ENCODE measurements at regions not wholly inside any gene's neighbourhood (a gene's known extent, or its start where the extent isn't known, plus 50 kb on each side); places are given as distances from the start of the nearest gene placed in this dataset.

GRCh38 chr5:6859023-6859422 lies 145.8 kb downstream of the TENT4A start:
- H2BK20ac ChIP-seq (ENCODE audit: low read depth, low read length): no peak overlapping the region
- no peak overlapping the region for H4K91ac ChIP-seq (ENCODE audit: insufficient read depth, low read depth, low read length)
- no peak overlapping the region for H4K8ac ChIP-seq (ENCODE audit: low read depth in 2 of 2, low read length in 2 of 2)
- no peak overlapping the region for H3K9ac ChIP-seq (ENCODE audit: low read depth, low read length)
- H3K14ac ChIP-seq (replicated peaks; ENCODE audit: low read depth, low read length): no peak overlapping the region
- no peak overlapping the region for H3K4me2 ChIP-seq (ENCODE audit: low read depth, low read length)
- H3K4me3 ChIP-seq (ENCODE audit: insufficient read depth, low read depth, low read length): no peak overlapping the region
- ChIA-PET POLR2A (ENCODE audit: unreplicated experiment) (no interaction called here), CTCF (no interaction called here)
- no peak overlapping the region for H2AFZ ChIP-seq (replicated peaks; ENCODE audit: low read length, poor library complexity)
- no peak overlapping the region for H2BK15ac ChIP-seq (ENCODE audit: low read depth, low read length)
- no peak overlapping the region for H2BK120ac ChIP-seq (ENCODE audit: low read depth, low read length)
- DNase-seq (no peak), ATAC-seq (ENCODE audit: low read depth) (no peak)
- no peak overlapping the region for H3K27ac ChIP-seq (ENCODE audit: insufficient read depth, low read length)
- dilution Hi-C loops (cut with HindIII; ENCODE audit: low sequenced_read_pairs, unreplicated experiment) (no loop called here), intact Hi-C loops (cut with micrococcal nuclease) (no loop called here), in situ Hi-C loops (cut with MboI; ENCODE audit: low sequenced_read_pairs) (no loop called here)
- WGBS, 2 experiments (ENCODE audit: extremely low coverage in 2 of 2, insufficient read length in 1 of 2): 82% methylated on average over 9 of the region's 11 CpGs; no CpG with 5 or more reads in 1 of the 2 experiments
- H4K20me1 ChIP-seq (ENCODE audit: insufficient read depth, low read length): no peaks in the 10 kb centered on the region
- no TSS peak for BruUV-seq (replicated peaks)
- no peaks in the 10 kb centered on the region for H3K9me1 ChIP-seq (ENCODE audit: insufficient read depth, low read length)
- H3K18ac ChIP-seq (ENCODE audit: low read depth, low read length): no peak overlapping the region
- no peaks in the 10 kb centered on the region for H3K36me3 ChIP-seq (ENCODE audit: control insufficient read depth, insufficient read depth, low read length)
- H3K79me1 ChIP-seq (ENCODE audit: low read depth in 1 of 2, low read length in 2 of 2): no peaks in the 10 kb centered on the region
- peaks cover 20% of the 10 kb centered on the region for H3K9me3 ChIP-seq (ENCODE audit: control insufficient read depth, insufficient read depth, low read length)
- H3K56ac ChIP-seq (ENCODE audit: extremely low read depth, insufficient read depth, low read length): no peak overlapping the region
- H2BK5ac ChIP-seq (ENCODE audit: low read depth, low read length, poor library complexity, severe bottlenecking): no peak overlapping the region
- no peak overlapping the region for H3K4ac ChIP-seq (ENCODE audit: low read depth, low read length)
- no peak overlapping the region for H3K23ac ChIP-seq (ENCODE audit: low read depth, low read length)
- no peaks in the 10 kb centered on the region for H3K4me1 ChIP-seq (ENCODE audit: control insufficient read depth, insufficient read depth, low read length)
- H2AK9ac ChIP-seq (replicated peaks; ENCODE audit: low read depth, low read length, poor library complexity): no peak overlapping the region
- no peak for TF ChIP-seq RCOR1 (IDR thresholded peaks at IDR 0.05; ENCODE audit: insufficient replicate concordance, low read length)
- TF ChIP-seq MAFK (IDR thresholded peaks at IDR 0.05; ENCODE audit: low read depth, low read length): no peak
- no peak for TF ChIP-seq SMC3 (IDR thresholded peaks at IDR 0.05; ENCODE audit: low read depth, low read length)
- TF ChIP-seq CEBPB (IDR thresholded peaks at IDR 0.05; ENCODE audit: low read depth, low read length): no peak
- TF ChIP-seq CHD1 (IDR thresholded peaks at IDR 0.05; ENCODE audit: low read depth, low read length): no peak
- no peak for TF ChIP-seq BHLHE40 (IDR thresholded peaks at IDR 0.05; ENCODE audit: low read depth, low read length)
- no peak for TF ChIP-seq RAD21 (IDR thresholded peaks at IDR 0.05; ENCODE audit: low read length)
- TF ChIP-seq MXI1 (IDR thresholded peaks at IDR 0.05; ENCODE audit: borderline replicate concordance, low read depth, low read length): no peak
- no peak for TF ChIP-seq FOS (IDR thresholded peaks at IDR 0.05; ENCODE audit: low read depth, low read length)
- no peak for TF ChIP-seq RFX5 (IDR thresholded peaks at IDR 0.05; ENCODE audit: low read depth, low read length)
- TF ChIP-seq NFE2L2 (IDR thresholded peaks at IDR 0.05; ENCODE audit: low read depth, low read length): no peak
- H3K27me3 ChIP-seq (ENCODE audit: control insufficient read depth, insufficient read depth, low read length): no peaks in the 10 kb centered on the region
- no peak overlapping the region for H2AK5ac ChIP-seq (ENCODE audit: low read depth, low read length)
- H4K5ac ChIP-seq (ENCODE audit: low read depth, low read length): no peak overlapping the region

All from IMR-90 (cell line).